IMR-90 (cell line): ENCODE measurements at regions not wholly inside any gene's neighbourhood (a gene's known extent, or its start where the extent isn't known, plus 50 kb on each side); places are given as distances from the start of the nearest gene placed in this dataset.

Experiments
- ATAC-seq: fragments of 200-7000 bp; cut with Tn5 transposase; 2 replicates; pipeline ENCODE4 v1.9.1; 2020; ENCODE audit warnings: low read depth, mild to moderate bottlenecking, moderate library complexity
- BruUV-seq: library from RNA; stranded (reverse); fragments of 400-500 nt; replicated peaks from 2 replicates; lab custom pipeline; 2021; lab: Mats Ljungman, UMichigan
- CTCF ChIA-PET: fragments of 300-600 bp; formaldehyde crosslinking; extraction: SDS; loops from one replicate; lab custom pipeline; 2021; ENCODE audit warnings: antibody characterized with exemption; lab: Yijun Ruan, JAX
- POLR2A ChIA-PET: fragments of 300-600 bp; sonication (Branson Sonifier 250); formaldehyde crosslinking; loops from one replicate; lab custom pipeline; 2022; ENCODE audit warnings: antibody characterized with exemption; ENCODE audit not compliant: unreplicated experiment; lab: Charles Lee
- DNase-seq: peaks from one replicate; pipeline ENCODE4 v3.0.0; 2013
- H2AFZ ChIP-seq: replicated peaks from 2 replicates; pipeline ENCODE3; 2013; ENCODE audit warnings: low read length, mild to moderate bottlenecking; ENCODE audit not compliant: poor library complexity
- H2AK5ac ChIP-seq: 2 replicates; pipeline ENCODE4 v1.6.1; 2013; ENCODE audit warnings: low read depth, low read length, inconsistent platforms
- H2AK9ac ChIP-seq: replicated peaks from 2 replicates; pipeline ENCODE3; 2013; ENCODE audit warnings: mild to moderate bottlenecking, low read depth, low read length, moderate library complexity; ENCODE audit not compliant: poor library complexity
- H2BK120ac ChIP-seq: 2 replicates; pipeline ENCODE4 v1.6.1; 2013; ENCODE audit warnings: low read depth, low read length, inconsistent platforms
- H2BK15ac ChIP-seq: 3 replicates; pipeline ENCODE4 v1.6.1; 2013; ENCODE audit warnings: low read depth, low read length, inconsistent platforms
- H2BK20ac ChIP-seq: 2 replicates; pipeline ENCODE4 v1.6.1; 2013; ENCODE audit warnings: low read depth, mild to moderate bottlenecking, inconsistent platforms, low read length, moderate library complexity
- H2BK5ac ChIP-seq: 2 replicates; pipeline ENCODE4 v1.6.1; 2013; ENCODE audit warnings: mild to moderate bottlenecking, low read depth, low read length, inconsistent platforms; ENCODE audit not compliant: poor library complexity, severe bottlenecking
- H3K14ac ChIP-seq: replicated peaks from 2 replicates; pipeline ENCODE4 v1.6.1; 2013; ENCODE audit warnings: low read depth, low read length, inconsistent platforms
- H3K18ac ChIP-seq: 2 replicates; pipeline ENCODE4 v1.6.1; 2013; ENCODE audit warnings: low read depth, low read length, control low read depth
- H3K23ac ChIP-seq: 2 replicates; pipeline ENCODE4 v1.6.1; 2013; ENCODE audit warnings: low read depth, low read length, inconsistent platforms
- H3K27ac ChIP-seq: 2 replicates; pipeline ENCODE4 v1.5.1; 2013; ENCODE audit warnings: mild to moderate bottlenecking, control low read depth, low read length; ENCODE audit not compliant: insufficient read depth
- H3K27me3 ChIP-seq: 2 replicates; pipeline ENCODE4 v1.6.1; 2013; ENCODE audit warnings: low read length; ENCODE audit not compliant: control insufficient read depth, insufficient read depth
- H3K36me3 ChIP-seq: 2 replicates; pipeline ENCODE4 v1.6.1; 2013; ENCODE audit warnings: low read length, mixed read lengths; ENCODE audit not compliant: control insufficient read depth, insufficient read depth
- H3K4ac ChIP-seq: 2 replicates; pipeline ENCODE4 v1.6.1; 2013; ENCODE audit warnings: low read depth, low read length, inconsistent platforms
- H3K4me1 ChIP-seq: 2 replicates; pipeline ENCODE4 v1.6.1; 2013; ENCODE audit warnings: low read length, mixed read lengths; ENCODE audit not compliant: control insufficient read depth, insufficient read depth
- H3K4me2 ChIP-seq: 2 replicates; pipeline ENCODE4 v1.6.1; 2013; ENCODE audit warnings: low read depth, mild to moderate bottlenecking, control low read depth, low read length, moderate library complexity
- H3K4me3 ChIP-seq: 2 replicates; pipeline ENCODE4 v1.5.1; 2013; ENCODE audit warnings: low read depth, mild to moderate bottlenecking, control low read depth, low read length, moderate library complexity; ENCODE audit not compliant: insufficient read depth
- H3K56ac ChIP-seq: 2 replicates; pipeline ENCODE4 v1.6.1; 2013; ENCODE audit warnings: low read length, inconsistent platforms; ENCODE audit not compliant: insufficient read depth; ENCODE audit errors: extremely low read depth
- H3K79me1 ChIP-seq, 2 experiments: 2 replicates each; pipeline ENCODE4 v1.6.1; 2013; ENCODE audit warnings: low read length in 2 of 2, inconsistent platforms in 1 of 2, low read depth in 1 of 2
- H3K9ac ChIP-seq: 2 replicates; pipeline ENCODE4 v1.6.1; 2013; ENCODE audit warnings: low read depth, low read length, control low read depth
- H3K9me1 ChIP-seq: 2 replicates; pipeline ENCODE4 v1.6.1; 2013; ENCODE audit warnings: low read length, inconsistent platforms; ENCODE audit not compliant: insufficient read depth
- H3K9me3 ChIP-seq: 2 replicates; pipeline ENCODE4 v1.6.1; 2013; ENCODE audit warnings: low read length; ENCODE audit not compliant: control insufficient read depth, insufficient read depth
- H4K20me1 ChIP-seq: 2 replicates; pipeline ENCODE4 v1.6.1; 2013; ENCODE audit warnings: low read length, inconsistent platforms; ENCODE audit not compliant: insufficient read depth
- H4K5ac ChIP-seq: 2 replicates; pipeline ENCODE4 v1.6.1; 2013; ENCODE audit warnings: mild to moderate bottlenecking, low read depth, low read length, control low read depth
- H4K8ac ChIP-seq, 2 experiments: 2 replicates each; pipeline ENCODE4 v1.6.1; 2013; ENCODE audit warnings: low read depth in 2 of 2, low read length in 2 of 2, control low read depth in 1 of 2, inconsistent platforms in 1 of 2
- H4K91ac ChIP-seq: 2 replicates; pipeline ENCODE4 v1.6.1; 2013; ENCODE audit warnings: low read depth, low read length, inconsistent platforms; ENCODE audit not compliant: insufficient read depth
- BHLHE40 ChIP-seq: fragments of 150-350 bp; IDR thresholded peaks from 2 replicates; pipeline ENCODE4 v1.6.1; 2016; ENCODE audit warnings: mild to moderate bottlenecking, low read depth, low read length
- CTCF ChIP-seq: conservative IDR thresholded peaks from 2 replicates; pipeline ENCODE4 v1.5.1; 2012; ENCODE audit warnings: mild to moderate bottlenecking, low read depth, low read length, improper control_type of control experiment
- FOS ChIP-seq: fragments of 150-350 bp; IDR thresholded peaks from 2 replicates; pipeline ENCODE4 v1.6.1; 2016; ENCODE audit warnings: low read depth, low read length
- MAFK ChIP-seq: IDR thresholded peaks from 2 replicates; pipeline ENCODE4 v1.6.1; 2012; ENCODE audit warnings: low read depth, low read length, improper control_type of control experiment
- MAZ ChIP-seq: IDR thresholded peaks from 2 replicates; pipeline ENCODE4 v1.6.1; 2012; ENCODE audit warnings: low read depth, mild to moderate bottlenecking, low read length, improper control_type of control experiment, moderate library complexity, borderline replicate concordance
- MXI1 ChIP-seq: IDR thresholded peaks from 2 replicates; pipeline ENCODE4 v1.6.1; 2012; ENCODE audit warnings: low read depth, mild to moderate bottlenecking, low read length, moderate library complexity, borderline replicate concordance
- NFE2L2 ChIP-seq: fragments of 150-350 bp; IDR thresholded peaks from 2 replicates; pipeline ENCODE4 v1.6.1; 2016; ENCODE audit warnings: low read depth, mild to moderate bottlenecking, low read length
- POLR2A ChIP-seq: IDR thresholded peaks from 2 replicates; pipeline ENCODE4 v1.6.1; 2012; ENCODE audit warnings: mild to moderate bottlenecking, low read depth, low read length
- RAD21 ChIP-seq: IDR thresholded peaks from 2 replicates; pipeline ENCODE4 v1.6.1; 2012; ENCODE audit warnings: low read length, improper control_type of control experiment
- RCOR1 ChIP-seq: IDR thresholded peaks from 2 replicates; pipeline ENCODE4 v1.6.1; 2012; ENCODE audit warnings: mild to moderate bottlenecking, low read length, improper control_type of control experiment; ENCODE audit not compliant: insufficient replicate concordance
- SMC3 ChIP-seq: fragments of 150-350 bp; IDR thresholded peaks from 2 replicates; pipeline ENCODE4 v1.6.1; 2016; ENCODE audit warnings: low read depth, mild to moderate bottlenecking, antibody characterized with exemption, low read length, moderate library complexity
- USF2 ChIP-seq: fragments of 150-350 bp; IDR thresholded peaks from 2 replicates; pipeline ENCODE4 v1.6.1; 2017; ENCODE audit warnings: mild to moderate bottlenecking, antibody characterized with exemption, low read length, low read depth
- WGBS, 2 experiments: methylation state at CpG; one replicate each; pipeline versions ENCODE4 v1.1.5 to v1.1.7; 2013; ENCODE audit warnings: missing lambda C conversion rate in 2 of 2; ENCODE audit not compliant: insufficient read length in 1 of 2; ENCODE audit errors: extremely low coverage in 2 of 2; 5-methylcytosine and 5-hydroxymethylcytosine counted together
- dilution Hi-C: fragments of 300-500 bp; cut with HindIII; formaldehyde crosslinking; loops from one replicate; pipeline ENCODE4 v1.14.3; 2018; ENCODE audit warnings: low sequenced_read_pairs; ENCODE audit not compliant: unreplicated experiment
- in situ Hi-C: fragments of 300-500 bp; cut with MboI; formaldehyde crosslinking; loops from 3 replicates; pipeline ENCODE4 v1.14.3; 2019; ENCODE audit warnings: low sequenced_read_pairs, inconsistent platforms, mixed read lengths
- intact Hi-C: fragments of 100-400 bp; cut with micrococcal nuclease; formaldehyde crosslinking; loops from 2 replicates; pipeline ENCODE4 v1.10.0; 2022
- TF ChIP-seq, protein P1 (sequence below): fragments of 150-350 bp; IDR thresholded peaks from 2 replicates; pipeline ENCODE4 v1.6.1; 2016; ENCODE audit warnings: low read depth, mild to moderate bottlenecking, low read length, moderate library complexity, borderline replicate concordance

- CTCF ChIA-PET, result no interaction called here
- Histone ChIP-seq H4K5ac (no peak overlapping the region), H3K4me2 (no peak overlapping the region), H3K4ac (no peak overlapping the region), H3K4me3 (no peak overlapping the region), H2AFZ (no peak overlapping the region), H2BK120ac (no peak overlapping the region), H3K56ac (no peak overlapping the region), H2AK9ac (no peak overlapping the region), H3K27me3 (no peaks in the 10 kb centered on the region), H3K9me1 (no peaks in the 10 kb centered on the region), H4K20me1 (no peaks in the 10 kb centered on the region), H3K14ac (no peak overlapping the region), H3K36me3 (no peaks in the 10 kb centered on the region), H2BK5ac (no peak overlapping the region), H3K79me1 (no peaks in the 10 kb centered on the region), H3K9me3 (0 out of 2 replicates have a peak, but pooled peaks cover 2% of the 10 kb centered on the region), H4K8ac (no peak overlapping the region), H3K9ac (no peak overlapping the region), H3K18ac (no peak overlapping the region), H3K27ac (no peak overlapping the region), H3K23ac (no peak overlapping the region), H2BK20ac (no peak overlapping the region), H2AK5ac (no peak overlapping the region), H2BK15ac (no peak overlapping the region), H3K4me1 (no peaks in the 10 kb centered on the region), H4K91ac (no peak overlapping the region)
- WGBS, 2 experiments, result no CpG with 5 or more reads among the region's 4 CpGs
- POLR2A ChIA-PET, result no interaction called here
- in situ Hi-C loops, result no loop called here
- DNase-seq (no peak), ATAC-seq (no peak)
- no peak for TF ChIP-seq CTCF
- no peak for TF ChIP-seq MAZ
- TF ChIP-seq MXI1, result no peak
- no peak for TF ChIP-seq RAD21
- TF ChIP-seq SMC3, result no peak
- no peak for TF ChIP-seq BHLHE40
- TF ChIP-seq FOS, result no peak
- TF ChIP-seq RCOR1, result no peak
- no peak for TF ChIP-seq POLR2A
- TF ChIP-seq USF2, result no peak
- TF ChIP-seq, protein P1, sequence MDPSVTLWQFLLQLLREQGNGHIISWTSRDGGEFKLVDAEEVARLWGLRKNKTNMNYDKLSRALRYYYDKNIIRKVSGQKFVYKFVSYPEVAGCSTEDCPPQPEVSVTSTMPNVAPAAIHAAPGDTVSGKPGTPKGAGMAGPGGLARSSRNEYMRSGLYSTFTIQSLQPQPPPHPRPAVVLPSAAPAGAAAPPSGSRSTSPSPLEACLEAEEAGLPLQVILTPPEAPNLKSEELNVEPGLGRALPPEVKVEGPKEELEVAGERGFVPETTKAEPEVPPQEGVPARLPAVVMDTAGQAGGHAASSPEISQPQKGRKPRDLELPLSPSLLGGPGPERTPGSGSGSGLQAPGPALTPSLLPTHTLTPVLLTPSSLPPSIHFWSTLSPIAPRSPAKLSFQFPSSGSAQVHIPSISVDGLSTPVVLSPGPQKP, result no peak
- no peak for TF ChIP-seq MAFK
- TF ChIP-seq NFE2L2, result no peak
- dilution Hi-C loops, result no loop called here
- BruUV-seq, result no TSS peak
- intact Hi-C loops, result no loop called here
Observed at GRCh38 chr1:81004011-81004410, 796.7 kb upstream of the ADGRL2 start.
